Breast epithelium (tissue), 4 donors: ENCODE measurements at regions not wholly inside any gene's neighbourhood (a gene's known extent, or its start where the extent isn't known, plus 50 kb on each side); places are given as distances from the start of the nearest gene placed in this dataset.

ENCODE experiments used
- DNase-seq, 2 donors: peaks; one replicate each; pipeline ENCODE4 v3.0.0-alpha.2; 2019; ENCODE audit warnings: low spot score in 2 of 2
- H3K27ac ChIP-seq, 2 donors: fragments of 200-600 bp; sonication (generic) in 1 of 2; one replicate each; pipeline ENCODE4 v1.5.1; 2016 to 2019; ENCODE audit warnings: mild to moderate bottlenecking in 1 of 2
- H3K27me3 ChIP-seq, 2 donors: fragments of 200-600 bp; sonication (generic) in 1 of 2; one replicate each; pipeline versions ENCODE4 v1.5.1 to v1.6.0; 2017 to 2019; ENCODE audit warnings: control low read depth in 1 of 2, mild to moderate bottlenecking in 1 of 2
- H3K36me3 ChIP-seq: fragments of 200-600 bp; one replicate; pipeline ENCODE4 v1.5.1; 2019
- H3K4me1 ChIP-seq, 2 donors: fragments of 200-600 bp; sonication (generic); one replicate each; pipeline ENCODE4 v1.5.1; 2016 to 2019; ENCODE audit warnings: control low read depth in 1 of 2
- H3K4me3 ChIP-seq, 3 donors: fragments of 200-600 bp; sonication (generic); 1 replicate in 2 of 3; 2 replicates in 1 of 3; pipeline ENCODE4 v1.5.1; 2016 to 2019; ENCODE audit warnings: mild to moderate bottlenecking in 3 of 3, moderate library complexity in 2 of 3
- H3K9me3 ChIP-seq, 2 donors: fragments of 200-600 bp; sonication (generic) in 1 of 2; one replicate each; pipeline ENCODE4 v1.5.1; 2016 to 2019; ENCODE audit warnings: control low read depth in 1 of 2
- POLR2A ChIP-seq: fragments of 450-650 bp; IDR thresholded peaks from one replicate; pipeline ENCODE4 v1.6.1; 2016; ENCODE audit warnings: antibody characterized with exemption, mild to moderate bottlenecking, moderate library complexity
- POLR2AphosphoS5 ChIP-seq, 3 donors: sonication (generic); formaldehyde crosslinking; IDR thresholded peaks; one replicate each; pipeline ENCODE4 v1.6.1; 2017; ENCODE audit warnings: antibody characterized with exemption in 3 of 3
- intact Hi-C: fragments of 100-400 bp; cut with DNase I; formaldehyde crosslinking; loops from one replicate; pipeline ENCODE4 v1.15.1; 2023; ENCODE audit warnings: low total_unique reads
- TF ChIP-seq, protein P1 (sequence below), 3 donors: fragments of 450-650 bp; IDR thresholded peaks; one replicate each; pipeline ENCODE4 v1.5.1; 2016 to 2017; ENCODE audit warnings: antibody characterized with exemption in 3 of 3, mild to moderate bottlenecking in 3 of 3, moderate library complexity in 3 of 3

DNA sequence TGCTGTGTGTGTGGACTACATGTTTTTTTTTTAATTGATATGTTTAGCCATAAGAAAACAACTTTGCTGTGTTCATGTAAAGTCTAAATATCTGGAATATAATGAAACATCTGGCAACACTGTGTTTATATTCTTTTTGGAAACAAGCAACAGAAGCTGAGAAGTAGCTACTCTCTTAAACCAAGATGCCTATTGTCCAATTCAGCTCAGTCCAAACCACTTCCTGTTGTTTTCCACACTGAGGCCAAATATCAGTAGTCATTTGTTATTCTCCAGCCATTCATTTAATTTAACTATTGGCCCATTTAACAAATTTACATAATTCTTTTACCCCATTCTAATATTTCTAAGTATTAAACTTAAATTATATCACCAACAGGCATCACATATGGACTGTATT, 903.0 kb upstream of the SLIT2 start:
- no peaks in the 10 kb centered on the region for H3K9me3 ChIP-seq
- intact Hi-C loops: no loop called here
- DNase-seq: no peak

DNA sequence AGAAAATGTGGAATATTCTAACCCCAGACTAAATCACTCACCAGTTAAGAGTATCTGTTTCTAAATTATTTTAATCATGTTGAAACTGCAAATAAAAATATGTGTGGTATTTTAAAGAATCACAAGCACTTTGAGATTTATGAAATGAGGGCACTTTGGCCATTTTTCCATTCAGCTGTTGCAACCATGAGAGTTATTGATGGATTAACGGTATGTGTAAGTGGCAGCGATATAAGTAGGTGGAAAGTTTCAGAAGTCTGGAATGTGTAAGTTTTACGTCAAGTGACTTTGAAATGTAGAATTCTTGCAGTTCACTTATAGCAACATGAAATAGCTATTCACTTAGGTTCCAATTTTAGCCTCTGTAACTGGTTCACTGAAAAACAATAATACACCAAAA, 905.1 kb upstream of the SLIT2 start:
- intact Hi-C loops: no loop called here
- Histone ChIP-seq H3K36me3 (no peaks in the 10 kb centered on the region), H3K27me3 (no peaks in the 10 kb centered on the region), H3K9me3 (no peaks in the 10 kb centered on the region), H3K4me3 (no peak overlapping the region), H3K27ac (no peak overlapping the region), H3K4me1 (no peaks in the 10 kb centered on the region)
- DNase-seq: no peak
- TF ChIP-seq, protein P1, sequence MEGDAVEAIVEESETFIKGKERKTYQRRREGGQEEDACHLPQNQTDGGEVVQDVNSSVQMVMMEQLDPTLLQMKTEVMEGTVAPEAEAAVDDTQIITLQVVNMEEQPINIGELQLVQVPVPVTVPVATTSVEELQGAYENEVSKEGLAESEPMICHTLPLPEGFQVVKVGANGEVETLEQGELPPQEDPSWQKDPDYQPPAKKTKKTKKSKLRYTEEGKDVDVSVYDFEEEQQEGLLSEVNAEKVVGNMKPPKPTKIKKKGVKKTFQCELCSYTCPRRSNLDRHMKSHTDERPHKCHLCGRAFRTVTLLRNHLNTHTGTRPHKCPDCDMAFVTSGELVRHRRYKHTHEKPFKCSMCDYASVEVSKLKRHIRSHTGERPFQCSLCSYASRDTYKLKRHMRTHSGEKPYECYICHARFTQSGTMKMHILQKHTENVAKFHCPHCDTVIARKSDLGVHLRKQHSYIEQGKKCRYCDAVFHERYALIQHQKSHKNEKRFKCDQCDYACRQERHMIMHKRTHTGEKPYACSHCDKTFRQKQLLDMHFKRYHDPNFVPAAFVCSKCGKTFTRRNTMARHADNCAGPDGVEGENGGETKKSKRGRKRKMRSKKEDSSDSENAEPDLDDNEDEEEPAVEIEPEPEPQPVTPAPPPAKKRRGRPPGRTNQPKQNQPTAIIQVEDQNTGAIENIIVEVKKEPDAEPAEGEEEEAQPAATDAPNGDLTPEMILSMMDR (IDR thresholded peaks at IDR 0.05): no peak
- TF ChIP-seq POLR2AphosphoS5 (IDR thresholded peaks at IDR 0.05) (no peak), POLR2A (no peak)

More for the DNA sequence above, 903.0 kb upstream of the SLIT2 start:
- H3K4me3 ChIP-seq: no peak overlapping the region
- H3K27ac ChIP-seq: no peak overlapping the region
- no peaks in the 10 kb centered on the region for H3K27me3 ChIP-seq
- H3K36me3 ChIP-seq: no peaks in the 10 kb centered on the region
- TF ChIP-seq POLR2A: no peak
- TF ChIP-seq POLR2AphosphoS5 (IDR thresholded peaks at IDR 0.05): no peak
- TF ChIP-seq, protein P1 (IDR thresholded peaks at IDR 0.05): no peak
- no peaks in the 10 kb centered on the region for H3K4me1 ChIP-seq

DNA sequence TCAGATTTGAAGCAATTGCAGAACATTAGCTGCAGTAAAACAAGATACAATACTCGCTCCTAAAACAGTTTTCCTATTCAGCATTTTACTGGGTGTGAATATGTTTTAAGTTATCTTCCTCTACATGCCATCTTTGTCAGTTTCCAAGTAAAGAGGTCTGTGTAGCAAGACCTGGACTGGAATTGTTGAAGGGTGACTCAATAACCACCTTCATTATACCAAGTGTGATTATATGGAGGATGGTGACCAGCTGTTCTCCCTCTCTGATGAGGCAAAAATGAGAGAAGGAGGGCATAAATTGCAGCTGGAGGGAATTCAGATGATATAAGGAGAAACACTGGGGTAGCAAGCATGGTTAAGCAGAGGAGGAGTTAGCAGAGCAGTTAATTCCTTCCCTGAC, 922.1 kb upstream of the SLIT2 start:
- Histone ChIP-seq H3K27me3 (no peaks in the 10 kb centered on the region), H3K4me1 (no peaks in the 10 kb centered on the region), H3K36me3 (no peaks in the 10 kb centered on the region), H3K4me3 (no peak overlapping the region), H3K27ac (no peak overlapping the region), H3K9me3 (no peaks in the 10 kb centered on the region)
- intact Hi-C loops: no loop called here
- no peak for DNase-seq
- TF ChIP-seq POLR2AphosphoS5 (IDR thresholded peaks at IDR 0.05): no peak
- TF ChIP-seq, protein P1 (IDR thresholded peaks at IDR 0.05): no peak
- no peak for TF ChIP-seq POLR2A

DNA sequence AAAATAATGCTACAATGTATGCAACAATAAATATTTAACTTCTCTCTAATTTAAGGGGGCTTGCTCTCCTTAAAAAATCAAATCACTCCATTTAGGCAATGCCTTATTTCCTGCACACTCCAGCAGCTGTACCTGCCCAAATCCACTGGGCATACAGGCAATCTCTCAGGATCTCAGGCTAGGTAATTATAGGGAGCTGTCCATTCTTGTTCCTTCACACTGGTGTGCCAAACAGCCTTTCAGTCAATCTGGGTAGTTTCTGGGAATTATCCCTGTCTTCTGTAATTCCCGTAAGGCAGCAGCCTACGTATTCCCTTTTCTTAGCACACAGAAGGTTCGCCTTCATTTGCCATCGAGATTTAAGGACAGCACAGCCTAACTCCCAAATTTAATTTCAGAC, 922.6 kb upstream of the SLIT2 start:
- TF ChIP-seq POLR2AphosphoS5 (IDR thresholded peaks at IDR 0.05) (no peak), POLR2A (no peak)
- TF ChIP-seq, protein P1 (IDR thresholded peaks at IDR 0.05): no peak

GRCh38 chr4:19327364-19327763, 924.3 kb upstream of the SLIT2 start:
- no peak overlapping the region for H3K27ac ChIP-seq
- intact Hi-C loops: no loop called here
- no peaks in the 10 kb centered on the region for H3K4me1 ChIP-seq
- no peak overlapping the region for H3K4me3 ChIP-seq
- no peak for TF ChIP-seq POLR2A
- TF ChIP-seq, protein P1 (IDR thresholded peaks at IDR 0.05): no peak
- no peak for TF ChIP-seq POLR2AphosphoS5 (IDR thresholded peaks at IDR 0.05)
- H3K27me3 ChIP-seq: no peaks in the 10 kb centered on the region
- no peaks in the 10 kb centered on the region for H3K9me3 ChIP-seq
- no peak for DNase-seq
- H3K36me3 ChIP-seq: no peaks in the 10 kb centered on the region

More for the DNA sequence above, 922.6 kb upstream of the SLIT2 start:
- H3K27ac ChIP-seq: no peak overlapping the region
- intact Hi-C loops: no loop called here
- no peaks in the 10 kb centered on the region for H3K27me3 ChIP-seq
- no peaks in the 10 kb centered on the region for H3K36me3 ChIP-seq
- no peak overlapping the region for H3K4me3 ChIP-seq
- no peak for DNase-seq
- H3K9me3 ChIP-seq: no peaks in the 10 kb centered on the region
- no peaks in the 10 kb centered on the region for H3K4me1 ChIP-seq
